ENCODE measurements at regions not wholly inside any gene's neighbourhood (a gene's known extent, or its start where the extent isn't known, plus 50 kb on each side); places are given as distances from the start of the nearest gene placed in this dataset.

DNA sequence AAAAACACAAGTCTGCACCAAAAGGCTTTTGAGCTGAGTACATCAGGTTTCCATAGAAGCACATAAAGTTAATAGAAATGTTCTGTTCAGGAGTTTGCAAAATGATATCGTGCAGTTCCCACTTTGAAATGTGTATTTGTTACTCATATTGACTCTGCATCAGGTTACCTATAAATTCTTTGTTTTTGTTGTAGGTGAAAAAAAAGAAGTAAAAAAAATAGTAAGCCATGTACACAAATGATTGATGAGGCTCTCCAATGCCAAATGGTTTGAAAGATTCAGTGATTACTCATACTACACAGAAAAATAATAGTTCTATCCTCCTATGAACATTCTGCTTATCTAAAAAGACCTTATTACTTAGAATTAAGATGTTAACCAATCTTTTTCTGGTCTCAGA is 287.3 kb upstream of the MME start:
- no peak for DNase-seq (ENCODE audit: low read depth)
- Histone ChIP-seq H3K36me3 (ENCODE audit: control insufficient read depth, insufficient read depth, low read length) (no peaks in the 10 kb centered on the region), H3K27me3 (ENCODE audit: control insufficient read depth, insufficient read depth, low read length) (no peaks in the 10 kb centered on the region), H3K4me3 (ENCODE audit: low read depth, low read length) (no peak overlapping the region)
- TF ChIP-seq, protein P1, sequence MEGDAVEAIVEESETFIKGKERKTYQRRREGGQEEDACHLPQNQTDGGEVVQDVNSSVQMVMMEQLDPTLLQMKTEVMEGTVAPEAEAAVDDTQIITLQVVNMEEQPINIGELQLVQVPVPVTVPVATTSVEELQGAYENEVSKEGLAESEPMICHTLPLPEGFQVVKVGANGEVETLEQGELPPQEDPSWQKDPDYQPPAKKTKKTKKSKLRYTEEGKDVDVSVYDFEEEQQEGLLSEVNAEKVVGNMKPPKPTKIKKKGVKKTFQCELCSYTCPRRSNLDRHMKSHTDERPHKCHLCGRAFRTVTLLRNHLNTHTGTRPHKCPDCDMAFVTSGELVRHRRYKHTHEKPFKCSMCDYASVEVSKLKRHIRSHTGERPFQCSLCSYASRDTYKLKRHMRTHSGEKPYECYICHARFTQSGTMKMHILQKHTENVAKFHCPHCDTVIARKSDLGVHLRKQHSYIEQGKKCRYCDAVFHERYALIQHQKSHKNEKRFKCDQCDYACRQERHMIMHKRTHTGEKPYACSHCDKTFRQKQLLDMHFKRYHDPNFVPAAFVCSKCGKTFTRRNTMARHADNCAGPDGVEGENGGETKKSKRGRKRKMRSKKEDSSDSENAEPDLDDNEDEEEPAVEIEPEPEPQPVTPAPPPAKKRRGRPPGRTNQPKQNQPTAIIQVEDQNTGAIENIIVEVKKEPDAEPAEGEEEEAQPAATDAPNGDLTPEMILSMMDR (IDR thresholded peaks at IDR 0.05; ENCODE audit: insufficient read depth, low read depth, low read length), result no peak
- POLR2A ChIA-PET, result no interaction called here
- CTCF ChIA-PET, result interaction anchor here (0.7 kb wide), 1 partner anchor 80 kb away, joined by 3 read pairs; no protein-coding TSS in a partner anchor

DNA sequence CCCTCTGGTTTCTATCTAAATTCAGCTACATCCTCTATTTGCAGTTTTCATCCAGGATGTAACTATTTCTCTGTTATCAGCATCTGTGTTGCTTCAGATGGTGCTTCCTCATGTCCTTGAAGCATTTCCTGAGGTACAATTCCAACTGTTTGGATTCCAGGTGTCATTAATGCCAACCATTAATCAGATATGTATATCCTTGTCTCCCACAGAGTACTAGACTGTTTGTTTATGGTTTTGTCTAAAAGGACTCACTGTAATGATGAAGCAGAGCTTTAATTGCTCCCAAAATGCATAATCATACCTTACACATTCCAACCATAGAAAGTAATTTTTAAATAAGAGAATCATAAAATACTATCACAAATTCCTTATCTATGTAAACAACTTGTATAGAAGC is 288.5 kb upstream of the MME start:
- DNase-seq (ENCODE audit: low read depth), result no peak
- Histone ChIP-seq H3K27me3 (ENCODE audit: control insufficient read depth, insufficient read depth, low read length) (no peaks in the 10 kb centered on the region), H3K36me3 (ENCODE audit: control insufficient read depth, insufficient read depth, low read length) (no peaks in the 10 kb centered on the region), H3K4me3 (ENCODE audit: low read depth, low read length) (no peak overlapping the region)
- ChIA-PET CTCF (no interaction called here), POLR2A (no interaction called here)
- TF ChIP-seq, protein P1 (IDR thresholded peaks at IDR 0.05; ENCODE audit: insufficient read depth, low read depth, low read length), result no peak

DNA sequence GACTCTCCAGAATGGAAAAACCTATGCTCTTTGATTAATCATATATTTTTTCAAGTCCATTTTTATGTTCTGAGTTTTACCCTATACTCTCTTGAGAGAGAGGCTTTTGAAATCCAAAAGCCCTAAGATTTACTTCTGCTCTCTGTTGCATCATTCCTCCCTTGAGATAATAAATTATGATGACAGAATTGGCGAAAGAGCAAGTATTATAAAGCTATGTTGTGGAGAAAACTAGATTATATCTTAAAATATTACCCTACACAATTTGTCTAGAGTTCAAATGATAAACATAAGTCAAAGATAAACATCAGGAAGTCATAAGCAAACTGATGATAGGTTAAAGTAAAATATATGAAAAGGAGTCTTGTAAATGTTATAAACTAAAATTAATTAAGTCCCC is 293.4 kb upstream of the MME start:
- TF ChIP-seq, protein P1 (IDR thresholded peaks at IDR 0.05; ENCODE audit: insufficient read depth, low read depth, low read length), result no peak
- Histone ChIP-seq H3K36me3 (ENCODE audit: control insufficient read depth, insufficient read depth, low read length) (no peaks in the 10 kb centered on the region), H3K27me3 (ENCODE audit: control insufficient read depth, insufficient read depth, low read length) (no peaks in the 10 kb centered on the region), H3K4me3 (ENCODE audit: low read depth, low read length) (no peak overlapping the region)
- ChIA-PET POLR2A (no interaction called here), CTCF (interaction anchor here (0.8 to 1.2 kb wide), 2 partner anchors 11 to 25 kb away, joined by 3 read pairs; no protein-coding TSS in a partner anchor)
- DNase-seq (ENCODE audit: low read depth), result no peak

DNA sequence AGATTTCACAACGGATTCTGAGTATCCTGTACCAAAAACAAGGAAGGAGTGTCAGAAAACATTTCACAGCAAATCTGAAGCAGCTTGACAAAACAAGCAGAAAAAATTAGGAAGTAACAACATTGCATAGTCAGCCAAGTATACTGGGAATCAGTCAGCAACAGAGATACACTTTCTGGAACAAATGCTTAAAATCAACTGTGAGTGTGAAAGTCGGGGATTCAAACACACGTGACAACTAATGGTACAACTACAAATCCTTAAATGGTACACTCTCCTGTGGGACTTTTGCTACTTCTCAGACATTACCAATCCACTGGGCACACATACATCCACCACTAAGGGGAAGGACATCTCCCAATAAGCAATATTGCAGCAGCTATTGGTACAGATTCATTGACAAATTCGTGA is 296.6 kb upstream of the MME start:
- TF ChIP-seq, protein P1 (IDR thresholded peaks at IDR 0.05; ENCODE audit: insufficient read depth, low read depth, low read length), result no peak
- no peaks in the 10 kb centered on the region for H3K27me3 ChIP-seq (ENCODE audit: control insufficient read depth, insufficient read depth, low read length)
- no peak overlapping the region for H3K4me3 ChIP-seq (ENCODE audit: low read depth, low read length)
- no peaks in the 10 kb centered on the region for H3K36me3 ChIP-seq (ENCODE audit: control insufficient read depth, insufficient read depth, low read length)
- POLR2A ChIA-PET, result interaction anchor here (0.5 kb wide), 1 partner anchor 11 kb away, joined by 12 read pairs; no protein-coding TSS in a partner anchor
- no peak for DNase-seq (ENCODE audit: low read depth)
- CTCF ChIA-PET, result no interaction called here

DNA sequence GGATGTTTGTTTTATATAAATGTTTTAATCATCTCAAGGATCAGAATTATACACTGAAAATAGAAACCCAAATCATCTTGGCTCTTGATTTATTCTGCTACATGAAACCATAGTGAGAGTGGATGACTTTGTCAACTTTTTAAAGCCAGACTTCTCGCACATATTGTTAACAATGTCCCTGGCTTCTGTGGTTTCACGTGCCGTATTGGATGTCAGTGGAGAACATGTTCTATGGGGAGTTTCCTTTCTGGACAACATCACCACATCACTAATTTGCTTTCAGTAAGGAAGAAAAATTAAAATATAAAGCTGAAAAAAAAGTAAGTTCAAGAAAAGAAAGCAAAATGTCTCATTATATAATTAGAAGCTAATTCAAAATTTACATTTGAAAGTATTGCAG is 297.1 kb upstream of the MME start:
- TF ChIP-seq, protein P1 (IDR thresholded peaks at IDR 0.05; ENCODE audit: insufficient read depth, low read depth, low read length), result no peak
- ChIA-PET CTCF (no interaction called here), POLR2A (interaction anchor here (0.5 kb wide), 1 partner anchor 11 kb away, joined by 12 read pairs; no protein-coding TSS in a partner anchor)
- DNase-seq (ENCODE audit: low read depth), result no peak
- Histone ChIP-seq H3K4me3 (ENCODE audit: low read depth, low read length) (no peak overlapping the region), H3K27me3 (ENCODE audit: control insufficient read depth, insufficient read depth, low read length) (no peaks in the 10 kb centered on the region), H3K36me3 (ENCODE audit: control insufficient read depth, insufficient read depth, low read length) (no peaks in the 10 kb centered on the region)

Measured in BJ (cell line).